HepG2 (cell line): ENCODE measurements at regions not wholly inside any gene's neighbourhood (a gene's known extent, or its start where the extent isn't known, plus 50 kb on each side); places are given as distances from the start of the nearest gene placed in this dataset.

Source experiments
- FOXP1 ChIP-seq, 2 experiments: fragments of 450-650 bp in 1 of 2; IDR thresholded peaks; 2 replicates each; pipeline ENCODE4 v1.6.1; 2017 to 2018; ENCODE audit warnings: antibody characterized with exemption in 1 of 2
- GATAD2A ChIP-seq: IDR thresholded peaks from 2 replicates; pipeline ENCODE4 v1.6.1; 2016
- JUNB ChIP-seq: sonication (generic); formaldehyde crosslinking; IDR thresholded peaks from 2 replicates; pipeline ENCODE4 v1.8.0; 2022; ENCODE audit warnings: missing genetic modification reagents, mild to moderate bottlenecking, borderline replicate concordance
- LCORL ChIP-seq, 2 experiments: fragments of 450-650 bp in 1 of 2; sonication (generic) in 1 of 2; formaldehyde crosslinking in 1 of 2; IDR thresholded peaks; 2 replicates each; pipeline versions ENCODE4 v1.5.0 to v1.6.1; 2017 to 2020; ENCODE audit warnings: antibody characterized with exemption in 1 of 2, missing genetic modification reagents in 1 of 2
- RXRB ChIP-seq: IDR thresholded peaks from 2 replicates; pipeline ENCODE4 v1.6.1; 2016; ENCODE audit warnings: borderline replicate concordance, missing genetic modification reagents, missing compliant biosample characterization
- SAFB2 ChIP-seq: sonication (generic); formaldehyde crosslinking; IDR thresholded peaks from 2 replicates; pipeline ENCODE4 v1.5.1; 2020; ENCODE audit warnings: missing genetic modification reagents, low read depth, mild to moderate bottlenecking, borderline replicate concordance
- SOX5 ChIP-seq: IDR thresholded peaks from 2 replicates; pipeline ENCODE4 v1.6.1; 2016; ENCODE audit warnings: borderline replicate concordance
- TEAD3 ChIP-seq: optimal IDR thresholded peaks from 2 replicates; pipeline ENCODE3; 2016; ENCODE audit warnings: borderline replicate concordance
- ZBTB3 ChIP-seq: sonication (generic); formaldehyde crosslinking; IDR thresholded peaks from 2 replicates; pipeline ENCODE4 v1.4.0; 2020; ENCODE audit warnings: low read depth, mild to moderate bottlenecking, moderate library complexity, missing genetic modification reagents, borderline replicate concordance
- TF ChIP-seq, protein P1 (sequence below): IDR thresholded peaks from 2 replicates; pipeline ENCODE4 v1.6.1; 2016; ENCODE audit warnings: low read depth
- TF ChIP-seq, protein P2 (sequence below): IDR thresholded peaks from 2 replicates; pipeline ENCODE4 v1.6.1; 2016; ENCODE audit warnings: mild to moderate bottlenecking
- TF ChIP-seq, protein P3 (sequence below): sonication (generic); formaldehyde crosslinking; IDR thresholded peaks from 2 replicates; pipeline ENCODE4 v1.5.1; 2020; ENCODE audit warnings: mild to moderate bottlenecking, missing genetic modification reagents, borderline replicate concordance
- TF ChIP-seq, protein P4 (sequence below): IDR thresholded peaks from 2 replicates; pipeline ENCODE4 v1.4.0; 2020; ENCODE audit warnings: mild to moderate bottlenecking, missing genetic modification reagents
- TF ChIP-seq, protein P5 (sequence below): sonication (generic); formaldehyde crosslinking; IDR thresholded peaks from 2 replicates; pipeline ENCODE4 v1.5.1; 2020; ENCODE audit warnings: missing genetic modification reagents, mild to moderate bottlenecking, borderline replicate concordance

DNA sequence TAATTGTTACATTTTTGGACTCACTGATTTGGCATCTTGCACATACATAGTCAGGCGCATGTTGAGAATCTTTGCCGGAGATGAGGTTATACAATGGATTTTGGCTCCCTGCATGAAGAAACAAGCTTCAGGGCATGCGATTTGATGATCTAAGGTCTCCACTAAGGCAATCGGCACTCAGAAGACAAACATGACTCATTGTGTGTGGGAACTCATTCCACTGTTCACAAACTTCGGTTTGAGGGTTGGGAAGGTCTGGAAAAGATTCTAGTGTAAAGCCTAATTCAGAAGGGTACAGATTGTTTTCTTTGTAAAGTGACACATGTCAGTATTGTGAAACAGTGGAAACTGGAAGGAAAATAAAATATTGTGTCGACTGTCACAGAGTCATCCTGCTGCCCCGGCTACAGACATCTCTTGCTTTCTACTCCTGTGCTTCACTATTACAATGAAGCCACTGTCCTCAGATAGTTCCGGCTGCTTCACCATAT lies 192.6 kb upstream of the HMGA2 start (continued):
- peak; percentile 47; the same call in 1 of the 2 replicates for TF ChIP-seq JUNB (CRISPR knock-in tag)
- TF ChIP-seq, protein P1, sequence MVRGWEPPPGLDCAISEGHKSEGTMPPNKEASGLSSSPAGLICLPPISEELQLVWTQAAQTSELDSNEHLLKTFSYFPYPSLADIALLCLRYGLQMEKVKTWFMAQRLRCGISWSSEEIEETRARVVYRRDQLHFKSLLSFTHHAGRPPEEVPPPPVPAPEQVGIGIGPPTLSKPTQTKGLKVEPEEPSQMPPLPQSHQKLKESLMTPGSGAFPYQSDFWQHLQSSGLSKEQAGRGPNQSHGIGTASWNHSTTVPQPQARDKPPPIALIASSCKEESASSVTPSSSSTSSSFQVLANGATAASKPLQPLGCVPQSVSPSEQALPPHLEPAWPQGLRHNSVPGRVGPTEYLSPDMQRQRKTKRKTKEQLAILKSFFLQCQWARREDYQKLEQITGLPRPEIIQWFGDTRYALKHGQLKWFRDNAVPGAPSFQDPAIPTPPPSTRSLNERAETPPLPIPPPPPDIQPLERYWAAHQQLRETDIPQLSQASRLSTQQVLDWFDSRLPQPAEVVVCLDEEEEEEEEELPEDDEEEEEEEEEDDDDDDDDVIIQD (CRISPR knock-in tag) = peak; percentile 61; the same call in 1 of the 2 replicates
- peak; percentile 20; the same call in 1 of the 2 replicates for TF ChIP-seq RXRB (CRISPR knock-in tag)
- TF ChIP-seq, protein P2, sequence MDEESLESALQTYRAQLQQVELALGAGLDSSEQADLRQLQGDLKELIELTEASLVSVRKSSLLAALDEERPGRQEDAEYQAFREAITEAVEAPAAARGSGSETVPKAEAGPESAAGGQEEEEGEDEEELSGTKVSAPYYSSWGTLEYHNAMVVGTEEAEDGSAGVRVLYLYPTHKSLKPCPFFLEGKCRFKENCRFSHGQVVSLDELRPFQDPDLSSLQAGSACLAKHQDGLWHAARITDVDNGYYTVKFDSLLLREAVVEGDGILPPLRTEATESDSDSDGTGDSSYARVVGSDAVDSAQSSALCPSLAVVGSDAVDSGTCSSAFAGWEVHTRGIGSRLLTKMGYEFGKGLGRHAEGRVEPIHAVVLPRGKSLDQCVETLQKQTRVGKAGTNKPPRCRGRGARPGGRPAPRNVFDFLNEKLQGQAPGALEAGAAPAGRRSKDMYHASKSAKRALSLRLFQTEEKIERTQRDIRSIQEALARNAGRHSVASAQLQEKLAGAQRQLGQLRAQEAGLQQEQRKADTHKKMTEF (CRISPR knock-in tag) = peak; percentile 43; the same call in 1 of the 2 replicates
- peak; percentile 48; the same call in 1 of the 2 replicates for TF ChIP-seq LCORL (IDR thresholded peaks at IDR 0.05)
- TF ChIP-seq LCORL (CRISPR knock-in tag; IDR thresholded peaks at IDR 0.05) = no peak
- TF ChIP-seq, protein P3, sequence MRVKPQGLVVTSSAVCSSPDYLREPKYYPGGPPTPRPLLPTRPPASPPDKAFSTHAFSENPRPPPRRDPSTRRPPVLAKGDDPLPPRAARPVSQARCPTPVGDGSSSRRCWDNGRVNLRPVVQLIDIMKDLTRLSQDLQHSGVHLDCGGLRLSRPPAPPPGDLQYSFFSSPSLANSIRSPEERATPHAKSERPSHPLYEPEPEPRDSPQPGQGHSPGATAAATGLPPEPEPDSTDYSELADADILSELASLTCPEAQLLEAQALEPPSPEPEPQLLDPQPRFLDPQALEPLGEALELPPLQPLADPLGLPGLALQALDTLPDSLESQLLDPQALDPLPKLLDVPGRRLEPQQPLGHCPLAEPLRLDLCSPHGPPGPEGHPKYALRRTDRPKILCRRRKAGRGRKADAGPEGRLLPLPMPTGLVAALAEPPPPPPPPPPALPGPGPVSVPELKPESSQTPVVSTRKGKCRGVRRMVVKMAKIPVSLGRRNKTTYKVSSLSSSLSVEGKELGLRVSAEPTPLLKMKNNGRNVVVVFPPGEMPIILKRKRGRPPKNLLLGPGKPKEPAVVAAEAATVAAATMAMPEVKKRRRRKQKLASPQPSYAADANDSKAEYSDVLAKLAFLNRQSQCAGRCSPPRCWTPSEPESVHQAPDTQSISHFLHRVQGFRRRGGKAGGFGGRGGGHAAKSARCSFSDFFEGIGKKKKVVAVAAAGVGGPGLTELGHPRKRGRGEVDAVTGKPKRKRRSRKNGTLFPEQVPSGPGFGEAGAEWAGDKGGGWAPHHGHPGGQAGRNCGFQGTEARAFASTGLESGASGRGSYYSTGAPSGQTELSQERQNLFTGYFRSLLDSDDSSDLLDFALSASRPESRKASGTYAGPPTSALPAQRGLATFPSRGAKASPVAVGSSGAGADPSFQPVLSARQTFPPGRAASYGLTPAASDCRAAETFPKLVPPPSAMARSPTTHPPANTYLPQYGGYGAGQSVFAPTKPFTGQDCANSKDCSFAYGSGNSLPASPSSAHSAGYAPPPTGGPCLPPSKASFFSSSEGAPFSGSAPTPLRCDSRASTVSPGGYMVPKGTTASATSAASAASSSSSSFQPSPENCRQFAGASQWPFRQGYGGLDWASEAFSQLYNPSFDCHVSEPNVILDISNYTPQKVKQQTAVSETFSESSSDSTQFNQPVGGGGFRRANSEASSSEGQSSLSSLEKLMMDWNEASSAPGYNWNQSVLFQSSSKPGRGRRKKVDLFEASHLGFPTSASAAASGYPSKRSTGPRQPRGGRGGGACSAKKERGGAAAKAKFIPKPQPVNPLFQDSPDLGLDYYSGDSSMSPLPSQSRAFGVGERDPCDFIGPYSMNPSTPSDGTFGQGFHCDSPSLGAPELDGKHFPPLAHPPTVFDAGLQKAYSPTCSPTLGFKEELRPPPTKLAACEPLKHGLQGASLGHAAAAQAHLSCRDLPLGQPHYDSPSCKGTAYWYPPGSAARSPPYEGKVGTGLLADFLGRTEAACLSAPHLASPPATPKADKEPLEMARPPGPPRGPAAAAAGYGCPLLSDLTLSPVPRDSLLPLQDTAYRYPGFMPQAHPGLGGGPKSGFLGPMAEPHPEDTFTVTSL = peak; percentile 36; the same call in 1 of the 2 replicates
- TF ChIP-seq TEAD3 (CRISPR knock-in tag) = peak; percentile 60
- TF ChIP-seq, protein P4, sequence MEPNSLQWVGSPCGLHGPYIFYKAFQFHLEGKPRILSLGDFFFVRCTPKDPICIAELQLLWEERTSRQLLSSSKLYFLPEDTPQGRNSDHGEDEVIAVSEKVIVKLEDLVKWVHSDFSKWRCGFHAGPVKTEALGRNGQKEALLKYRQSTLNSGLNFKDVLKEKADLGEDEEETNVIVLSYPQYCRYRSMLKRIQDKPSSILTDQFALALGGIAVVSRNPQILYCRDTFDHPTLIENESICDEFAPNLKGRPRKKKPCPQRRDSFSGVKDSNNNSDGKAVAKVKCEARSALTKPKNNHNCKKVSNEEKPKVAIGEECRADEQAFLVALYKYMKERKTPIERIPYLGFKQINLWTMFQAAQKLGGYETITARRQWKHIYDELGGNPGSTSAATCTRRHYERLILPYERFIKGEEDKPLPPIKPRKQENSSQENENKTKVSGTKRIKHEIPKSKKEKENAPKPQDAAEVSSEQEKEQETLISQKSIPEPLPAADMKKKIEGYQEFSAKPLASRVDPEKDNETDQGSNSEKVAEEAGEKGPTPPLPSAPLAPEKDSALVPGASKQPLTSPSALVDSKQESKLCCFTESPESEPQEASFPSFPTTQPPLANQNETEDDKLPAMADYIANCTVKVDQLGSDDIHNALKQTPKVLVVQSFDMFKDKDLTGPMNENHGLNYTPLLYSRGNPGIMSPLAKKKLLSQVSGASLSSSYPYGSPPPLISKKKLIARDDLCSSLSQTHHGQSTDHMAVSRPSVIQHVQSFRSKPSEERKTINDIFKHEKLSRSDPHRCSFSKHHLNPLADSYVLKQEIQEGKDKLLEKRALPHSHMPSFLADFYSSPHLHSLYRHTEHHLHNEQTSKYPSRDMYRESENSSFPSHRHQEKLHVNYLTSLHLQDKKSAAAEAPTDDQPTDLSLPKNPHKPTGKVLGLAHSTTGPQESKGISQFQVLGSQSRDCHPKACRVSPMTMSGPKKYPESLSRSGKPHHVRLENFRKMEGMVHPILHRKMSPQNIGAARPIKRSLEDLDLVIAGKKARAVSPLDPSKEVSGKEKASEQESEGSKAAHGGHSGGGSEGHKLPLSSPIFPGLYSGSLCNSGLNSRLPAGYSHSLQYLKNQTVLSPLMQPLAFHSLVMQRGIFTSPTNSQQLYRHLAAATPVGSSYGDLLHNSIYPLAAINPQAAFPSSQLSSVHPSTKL (CRISPR knock-in tag) = peak; percentile 79
- no peak for TF ChIP-seq ZBTB3
- TF ChIP-seq SAFB2 = no peak
- TF ChIP-seq FOXP1 (IDR thresholded peaks at IDR 0.05) = no peak
- peak; percentile 28; the same call in 1 of the 2 replicates for TF ChIP-seq FOXP1 (CRISPR knock-in tag; IDR thresholded peaks at IDR 0.05)
- peak; percentile 52; the same call in 1 of the 2 replicates for TF ChIP-seq GATAD2A (CRISPR knock-in tag)
- peak; percentile 54 for TF ChIP-seq SOX5
- TF ChIP-seq, protein P5, sequence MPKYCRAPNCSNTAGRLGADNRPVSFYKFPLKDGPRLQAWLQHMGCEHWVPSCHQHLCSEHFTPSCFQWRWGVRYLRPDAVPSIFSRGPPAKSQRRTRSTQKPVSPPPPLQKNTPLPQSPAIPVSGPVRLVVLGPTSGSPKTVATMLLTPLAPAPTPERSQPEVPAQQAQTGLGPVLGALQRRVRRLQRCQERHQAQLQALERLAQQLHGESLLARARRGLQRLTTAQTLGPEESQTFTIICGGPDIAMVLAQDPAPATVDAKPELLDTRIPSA = no peak
